ENCODE measurements at regions not wholly inside any gene's neighbourhood (a gene's known extent, or its start where the extent isn't known, plus 50 kb on each side); places are given as distances from the start of the nearest gene placed in this dataset.

GRCh38 chr6:125568609-125569008 is 180.8 kb upstream of the HEY2 start:
- H3K36me3 ChIP-seq (replicated peaks; ENCODE audit: low read depth, low read length): no peaks in the 10 kb centered on the region
- no peak overlapping the region for H2AFZ ChIP-seq (ENCODE audit: low read depth, low read length)
- no peak overlapping the region for H3K9ac ChIP-seq (ENCODE audit: low read length)
- H3K27ac ChIP-seq (ENCODE audit: low read length): no peak overlapping the region
- no peak overlapping the region for H3K4me2 ChIP-seq (ENCODE audit: low read length)
- no peaks in the 10 kb centered on the region for H3K27me3 ChIP-seq (ENCODE audit: low read depth, low read length)
- H3K4me3 ChIP-seq (ENCODE audit: low read length): no peak overlapping the region
- no peaks in the 10 kb centered on the region for H4K20me1 ChIP-seq (ENCODE audit: insufficient read depth, low read length)
- no peaks in the 10 kb centered on the region for H3K79me2 ChIP-seq (ENCODE audit: low read length)
- no peaks in the 10 kb centered on the region for H3K4me1 ChIP-seq (ENCODE audit: low read length)
- no peak for TF ChIP-seq EZH2phosphoT487 (IDR thresholded peaks at IDR 0.05; ENCODE audit: low read depth)
- no peak for TF ChIP-seq CTCF (IDR thresholded peaks at IDR 0.05; ENCODE audit: low read depth, low read length)
- H3K9me3 ChIP-seq (ENCODE audit: insufficient read depth, low read length): no peaks in the 10 kb centered on the region

- Histone ChIP-seq H3K4me1 (ENCODE audit: low read length) (no peaks in the 10 kb centered on the region), H3K79me2 (ENCODE audit: low read length) (no peaks in the 10 kb centered on the region), H4K20me1 (ENCODE audit: insufficient read depth, low read length) (no peaks in the 10 kb centered on the region), H3K36me3 (replicated peaks; ENCODE audit: low read depth, low read length) (no peaks in the 10 kb centered on the region), H3K27me3 (ENCODE audit: low read depth, low read length) (no peaks in the 10 kb centered on the region), H2AFZ (ENCODE audit: low read depth, low read length) (no peak overlapping the region), H3K4me2 (ENCODE audit: low read length) (no peak overlapping the region), H3K9ac (ENCODE audit: low read length) (no peak overlapping the region), H3K9me3 (ENCODE audit: insufficient read depth, low read length) (no peaks in the 10 kb centered on the region), H3K27ac (ENCODE audit: low read length) (no peak overlapping the region), H3K4me3 (ENCODE audit: low read length) (no peak overlapping the region)
- no peak for TF ChIP-seq EZH2phosphoT487 (IDR thresholded peaks at IDR 0.05; ENCODE audit: low read depth)
- TF ChIP-seq CTCF (IDR thresholded peaks at IDR 0.05; ENCODE audit: low read depth, low read length): no peak
Measured at GRCh38 chr6:125570526-125570925, 178.9 kb upstream of the HEY2 start.

- Histone ChIP-seq H3K27ac (ENCODE audit: low read length) (no peak overlapping the region), H3K79me2 (ENCODE audit: low read length) (no peaks in the 10 kb centered on the region), H3K9me3 (ENCODE audit: insufficient read depth, low read length) (no peaks in the 10 kb centered on the region), H4K20me1 (ENCODE audit: insufficient read depth, low read length) (no peaks in the 10 kb centered on the region), H3K9ac (ENCODE audit: low read length) (no peak overlapping the region), H3K4me1 (ENCODE audit: low read length) (no peaks in the 10 kb centered on the region), H3K4me2 (ENCODE audit: low read length) (no peak overlapping the region), H2AFZ (ENCODE audit: low read depth, low read length) (no peak overlapping the region), H3K36me3 (replicated peaks; ENCODE audit: low read depth, low read length) (no peaks in the 10 kb centered on the region), H3K4me3 (ENCODE audit: low read length) (no peak overlapping the region), H3K27me3 (ENCODE audit: low read depth, low read length) (no peaks in the 10 kb centered on the region)
- TF ChIP-seq CTCF (IDR thresholded peaks at IDR 0.05; ENCODE audit: low read depth, low read length) (no peak), EZH2phosphoT487 (IDR thresholded peaks at IDR 0.05; ENCODE audit: low read depth) (no peak)
Measured at GRCh38 chr6:125571207-125571755, 178.2 kb upstream of the HEY2 start.

- Histone ChIP-seq H3K9ac (ENCODE audit: low read length) (no peak overlapping the region), H3K27me3 (ENCODE audit: low read depth, low read length) (no peaks in the 10 kb centered on the region), H3K4me3 (ENCODE audit: low read length) (no peak overlapping the region), H3K79me2 (ENCODE audit: low read length) (no peaks in the 10 kb centered on the region), H3K9me3 (ENCODE audit: insufficient read depth, low read length) (no peaks in the 10 kb centered on the region), H3K36me3 (replicated peaks; ENCODE audit: low read depth, low read length) (no peaks in the 10 kb centered on the region), H3K27ac (ENCODE audit: low read length) (no peak overlapping the region), H3K4me1 (ENCODE audit: low read length) (no peaks in the 10 kb centered on the region), H2AFZ (ENCODE audit: low read depth, low read length) (no peak overlapping the region), H3K4me2 (ENCODE audit: low read length) (no peak overlapping the region), H4K20me1 (ENCODE audit: insufficient read depth, low read length) (no peaks in the 10 kb centered on the region)
- TF ChIP-seq CTCF (IDR thresholded peaks at IDR 0.05; ENCODE audit: low read depth, low read length) (no peak), EZH2phosphoT487 (IDR thresholded peaks at IDR 0.05; ENCODE audit: low read depth) (no peak)
Measured at GRCh38 chr6:125574604-125575003, 174.8 kb upstream of the HEY2 start.

Data from OCI-LY3 (cell line).